H1 (cell line): ENCODE measurements at regions not wholly inside any gene's neighbourhood (a gene's known extent, or its start where the extent isn't known, plus 50 kb on each side); places are given as distances from the start of the nearest gene placed in this dataset.

Experiments
- CTCF ChIA-PET: fragments of 300-600 bp; sonication (Branson Sonifier 250); formaldehyde crosslinking; loops from one replicate; lab custom pipeline; 2021; ENCODE audit not compliant: partially characterized antibody; lab: Charles Lee
- POLR2A ChIA-PET: fragments of 300-600 bp; sonication (Branson Sonifier 250); formaldehyde crosslinking; loops from one replicate; lab custom pipeline; 2021; ENCODE audit warnings: inconsistent platforms; ENCODE audit not compliant: partially characterized antibody; lab: Charles Lee
- DNase-seq, 2 experiments: peaks; one replicate each; pipeline versions ENCODE4 v3.0.0 to v3.0.0-alpha.2; 2010 to 2022; ENCODE audit warnings: low spot score in 2 of 2, low read depth in 1 of 2, mixed read lengths in 1 of 2
- FAIRE-seq: peaks from 2 replicates; lab custom pipeline; 2011; peaks lifted over from hg19 to GRCh38; lab: Jason Lieb, UNC
- H2AFZ ChIP-seq: 2 replicates; pipeline ENCODE4 v1.8.1; 2012; ENCODE audit warnings: low read length, inconsistent platforms
- H2AK5ac ChIP-seq: 2 replicates; pipeline ENCODE4 v1.6.1; 2013; ENCODE audit warnings: low read depth, low read length
- H2BK120ac ChIP-seq: replicated peaks from 2 replicates; pipeline ENCODE3; 2013; ENCODE audit warnings: low read depth, low read length, inconsistent platforms
- H2BK12ac ChIP-seq: 2 replicates; pipeline ENCODE4 v1.6.1; 2013; ENCODE audit warnings: low read depth, low read length
- H2BK15ac ChIP-seq: 2 replicates; pipeline ENCODE4 v1.6.1; 2013; ENCODE audit warnings: low read length
- H2BK20ac ChIP-seq: 2 replicates; pipeline ENCODE4 v1.6.1; 2013; ENCODE audit warnings: low read length
- H2BK5ac ChIP-seq: 2 replicates; pipeline ENCODE4 v1.6.1; 2013; ENCODE audit warnings: low read depth, low read length
- H3K14ac ChIP-seq: 2 replicates; pipeline ENCODE4 v1.6.1; 2013; ENCODE audit warnings: inconsistent platforms; ENCODE audit not compliant: insufficient read length
- H3K18ac ChIP-seq: 2 replicates; pipeline ENCODE4 v1.6.1; 2013; ENCODE audit warnings: low read length; ENCODE audit errors: extremely low read depth
- H3K23ac ChIP-seq: 2 replicates; pipeline ENCODE4 v1.6.1; 2013; ENCODE audit warnings: inconsistent platforms; ENCODE audit not compliant: insufficient read length
- H3K23me2 ChIP-seq: 2 replicates; pipeline ENCODE4 v1.6.1; 2013; ENCODE audit warnings: low read depth, low read length
- H3K27ac ChIP-seq: 2 replicates; pipeline ENCODE4 v1.6.1; 2011; ENCODE audit warnings: low read depth, low read length, inconsistent platforms
- H3K27me3 ChIP-seq, 4 experiments: replicated peaks in 1 of 4; 1 replicate in 1 of 4; 2 replicates in 3 of 4; pipeline versions ENCODE4 v1.6.1 to v1.8.1; 2011 to 2013; ENCODE audit warnings: low read length in 3 of 4, mild to moderate bottlenecking in 3 of 4, inconsistent platforms in 2 of 4, mixed read lengths in 2 of 4, moderate library complexity in 1 of 4; ENCODE audit not compliant: control insufficient read depth in 3 of 4, insufficient read depth in 3 of 4; ENCODE audit errors: extremely low read depth in 1 of 4
- H3K36me3 ChIP-seq, 4 experiments: 2 replicates each; pipeline versions ENCODE4 v1.6.1 to v1.8.1; 2011 to 2013; ENCODE audit warnings: mild to moderate bottlenecking in 4 of 4, low read length in 3 of 4, moderate library complexity in 2 of 4, control low read depth in 1 of 4, inconsistent platforms in 1 of 4; ENCODE audit not compliant: insufficient read depth in 4 of 4, control insufficient read depth in 2 of 4
- H3K4ac ChIP-seq: replicated peaks from 2 replicates; pipeline ENCODE3; 2013; ENCODE audit warnings: low read length, low read depth, mixed read lengths, inconsistent platforms; ENCODE audit not compliant: insufficient read length
- H3K4me1 ChIP-seq, 4 experiments: replicated peaks in 1 of 4; 1 replicate in 1 of 4; 2 replicates in 3 of 4; pipeline versions ENCODE4 v1.6.1 to v1.8.1; 2011 to 2013; ENCODE audit warnings: low read length in 3 of 4, inconsistent platforms in 2 of 4, mixed read lengths in 1 of 4; ENCODE audit not compliant: insufficient read depth in 4 of 4, control insufficient read depth in 3 of 4
- H3K4me2 ChIP-seq, 2 experiments: 2 replicates each; pipeline versions ENCODE4 v1.6.1 to v1.8.1; 2011 to 2013; ENCODE audit warnings: low read depth in 2 of 2, low read length in 2 of 2, control low read depth in 1 of 2, inconsistent platforms in 1 of 2, mild to moderate bottlenecking in 1 of 2; ENCODE audit not compliant: insufficient read depth in 1 of 2
- H3K4me3 ChIP-seq, 4 experiments: fragments of 200-600, 300-600 bp in 1 of 4; sonication (generic), shearing (Covaris generic), sonication (Bioruptor Twin) in 1 of 4; 2 replicates each; pipeline versions ENCODE4 v1.5.1 to v1.8.1; 2011 to 2016; ENCODE audit warnings: low read length in 4 of 4, low read depth in 3 of 4, control low read depth in 2 of 4, inconsistent platforms in 2 of 4, mild to moderate bottlenecking in 2 of 4, mixed read lengths in 1 of 4, moderate library complexity in 1 of 4; ENCODE audit not compliant: insufficient read depth in 2 of 4; ENCODE audit errors: extremely low read depth in 1 of 4
- H3K56ac ChIP-seq: replicated peaks from 2 replicates; pipeline ENCODE3; 2013; ENCODE audit warnings: low read depth, mild to moderate bottlenecking, mixed read lengths, low read length, inconsistent platforms; ENCODE audit not compliant: insufficient read length
- H3K79me1 ChIP-seq: 2 replicates; pipeline ENCODE4 v1.6.1; 2013; ENCODE audit warnings: low read depth, low read length, control low read depth
- H3K79me2 ChIP-seq, 2 experiments: 2 replicates each; pipeline versions ENCODE4 v1.6.1 to v1.8.1; 2012 to 2013; ENCODE audit warnings: low read length in 2 of 2, mild to moderate bottlenecking in 2 of 2, inconsistent platforms in 1 of 2; ENCODE audit not compliant: insufficient read depth in 2 of 2, control insufficient read depth in 1 of 2
- H3K9ac ChIP-seq, 4 experiments: replicated peaks in 1 of 4; 1 replicate in 1 of 4; 2 replicates in 3 of 4; pipeline versions ENCODE4 v1.6.1 to v1.8.1; 2011 to 2013; ENCODE audit warnings: low read depth in 3 of 4, low read length in 3 of 4, control low read depth in 2 of 4, mild to moderate bottlenecking in 2 of 4, moderate library complexity in 2 of 4, inconsistent platforms in 1 of 4; ENCODE audit errors: extremely low read depth in 1 of 4
- H3K9me3 ChIP-seq, 2 experiments: 2 replicates each; pipeline versions ENCODE4 v1.6.1 to v1.8.1; 2012 to 2013; ENCODE audit warnings: mild to moderate bottlenecking in 2 of 2, moderate library complexity in 2 of 2, control low read depth in 1 of 2, inconsistent platforms in 1 of 2, low read depth in 1 of 2, low read length in 1 of 2, mixed read lengths in 1 of 2; ENCODE audit not compliant: insufficient read depth in 2 of 2
- H4K20me1 ChIP-seq, 2 experiments: replicated peaks in 1 of 2; 2 replicates each; pipeline versions ENCODE3 to v1.8.1; 2011 to 2013; ENCODE audit warnings: inconsistent platforms in 2 of 2, low read length in 2 of 2, mild to moderate bottlenecking in 1 of 2; ENCODE audit not compliant: insufficient read depth in 2 of 2, control insufficient read depth in 1 of 2
- H4K5ac ChIP-seq: 2 replicates; pipeline ENCODE4 v1.6.1; 2013; ENCODE audit warnings: low read length, low read depth, mixed read lengths, inconsistent platforms; ENCODE audit not compliant: insufficient read length
- H4K8ac ChIP-seq: 2 replicates; pipeline ENCODE4 v1.8.0; 2013; ENCODE audit warnings: mild to moderate bottlenecking, moderate library complexity, low read length, inconsistent platforms; ENCODE audit not compliant: insufficient read depth; ENCODE audit errors: extremely low read depth
- H4K91ac ChIP-seq: replicated peaks from 2 replicates; pipeline ENCODE3; 2013; ENCODE audit warnings: low read length, mixed read lengths, inconsistent platforms; ENCODE audit not compliant: insufficient read length
- ASH2L ChIP-seq: fragments of 200-600, 300-600 bp; sonication (generic); IDR thresholded peaks from one replicate; pipeline ENCODE4 v1.7.1; 2017; ENCODE audit warnings: low read length
- BRCA1 ChIP-seq: IDR thresholded peaks from 2 replicates; pipeline ENCODE4 v1.6.1; 2012; ENCODE audit warnings: low read depth, low read length, improper control_type of control experiment
- GTF2F1 ChIP-seq: IDR thresholded peaks from 2 replicates; pipeline ENCODE4 v1.6.1; 2012; ENCODE audit warnings: low read depth, low read length, improper control_type of control experiment, borderline replicate concordance

DNA sequence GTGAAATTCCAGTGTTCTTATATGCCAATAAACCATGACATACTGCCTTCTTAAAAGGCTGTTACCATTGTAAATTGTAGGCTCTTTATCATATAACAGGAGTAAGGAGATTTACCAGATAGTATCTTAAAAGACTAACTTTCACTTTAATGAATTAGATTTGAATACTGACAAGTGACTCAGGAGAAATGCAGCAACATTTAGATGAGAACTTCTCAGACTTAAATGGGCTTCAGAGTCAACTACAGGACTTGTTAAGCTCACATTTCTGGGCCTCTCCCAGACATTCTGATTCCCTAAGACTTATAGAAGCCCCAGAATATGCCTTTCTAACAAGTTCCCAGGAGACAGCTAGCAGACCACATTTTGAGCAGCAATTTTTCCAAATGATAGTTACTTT lies 466.3 kb downstream of the ARL4A start:
- no peaks in the 10 kb centered on the region for H3K4me1 ChIP-seq
- FAIRE-seq (no peak), DNase-seq (no peak)
- H3K27ac ChIP-seq, result no peak overlapping the region
- no peak overlapping the region for H2BK15ac ChIP-seq
- H4K91ac ChIP-seq, result no peak overlapping the region
- no peak overlapping the region for H3K4me2 ChIP-seq
- no peaks in the 10 kb centered on the region for H3K79me2 ChIP-seq
- H3K36me3 ChIP-seq, result no peaks in the 10 kb centered on the region
- no peak overlapping the region for H4K5ac ChIP-seq
- no peak overlapping the region for H3K4ac ChIP-seq
- H3K14ac ChIP-seq, result no peak overlapping the region
- POLR2A ChIA-PET, result interaction anchor here (1.0 kb wide), 1 partner anchor 9 kb away, joined by 3 read pairs; no protein-coding TSS in a partner anchor
- H3K18ac ChIP-seq, result no peak overlapping the region
- H3K23me2 ChIP-seq, result no peaks in the 10 kb centered on the region
- no peak overlapping the region for H2BK120ac ChIP-seq
- no peak overlapping the region for H3K23ac ChIP-seq
- no peak overlapping the region for H2AK5ac ChIP-seq
- H3K56ac ChIP-seq, result no peak overlapping the region
- CTCF ChIA-PET, result interaction anchor here (1.2 to 1.3 kb wide), 2 partner anchors 36 to 171 kb away, joined by 3 to 4 read pairs; no protein-coding TSS in a partner anchor
- H3K9ac ChIP-seq, result no peak overlapping the region
- no peaks in the 10 kb centered on the region for H3K9me3 ChIP-seq
- H3K79me1 ChIP-seq, result no peaks in the 10 kb centered on the region
- H2BK12ac ChIP-seq, result no peak overlapping the region
- H3K27me3 ChIP-seq, result no peaks in the 10 kb centered on the region
- H2BK20ac ChIP-seq, result no peak overlapping the region
- no peak for TF ChIP-seq BRCA1
- no peak for TF ChIP-seq GTF2F1
- no peak for TF ChIP-seq ASH2L
- no peak overlapping the region for H2AFZ ChIP-seq
- no peak overlapping the region for H4K8ac ChIP-seq
- no peaks in the 10 kb centered on the region for H4K20me1 ChIP-seq
- no peak overlapping the region for H3K4me3 ChIP-seq
- no peak overlapping the region for H2BK5ac ChIP-seq
